H1 (cell line): ENCODE measurements at regions not wholly inside any gene's neighbourhood (a gene's known extent, or its start where the extent isn't known, plus 50 kb on each side); places are given as distances from the start of the nearest gene placed in this dataset.

Experiments used
- CTCF ChIA-PET: fragments of 300-600 bp; sonication (Branson Sonifier 250); formaldehyde crosslinking; loops from one replicate; lab custom pipeline; 2021; ENCODE audit not compliant: partially characterized antibody; lab: Charles Lee
- POLR2A ChIA-PET: fragments of 300-600 bp; sonication (Branson Sonifier 250); formaldehyde crosslinking; loops from one replicate; lab custom pipeline; 2021; ENCODE audit warnings: inconsistent platforms; ENCODE audit not compliant: partially characterized antibody; lab: Charles Lee
- DNase-seq, 2 experiments: peaks; one replicate each; pipeline versions ENCODE4 v3.0.0 to v3.0.0-alpha.2; 2010 to 2022; ENCODE audit warnings: low spot score in 2 of 2, low read depth in 1 of 2, mixed read lengths in 1 of 2
- FAIRE-seq: peaks from 2 replicates; lab custom pipeline; 2011; peaks lifted over from hg19 to GRCh38; lab: Jason Lieb, UNC
- H2AFZ ChIP-seq: 2 replicates; pipeline ENCODE4 v1.8.1; 2012; ENCODE audit warnings: low read length, inconsistent platforms
- H2AK5ac ChIP-seq: 2 replicates; pipeline ENCODE4 v1.6.1; 2013; ENCODE audit warnings: low read depth, low read length
- H2BK120ac ChIP-seq: replicated peaks from 2 replicates; pipeline ENCODE3; 2013; ENCODE audit warnings: low read depth, low read length, inconsistent platforms
- H2BK12ac ChIP-seq: 2 replicates; pipeline ENCODE4 v1.6.1; 2013; ENCODE audit warnings: low read depth, low read length
- H2BK15ac ChIP-seq: 2 replicates; pipeline ENCODE4 v1.6.1; 2013; ENCODE audit warnings: low read length
- H2BK20ac ChIP-seq: 2 replicates; pipeline ENCODE4 v1.6.1; 2013; ENCODE audit warnings: low read length
- H2BK5ac ChIP-seq: 2 replicates; pipeline ENCODE4 v1.6.1; 2013; ENCODE audit warnings: low read depth, low read length
- H3K14ac ChIP-seq: 2 replicates; pipeline ENCODE4 v1.6.1; 2013; ENCODE audit warnings: inconsistent platforms; ENCODE audit not compliant: insufficient read length
- H3K18ac ChIP-seq: 2 replicates; pipeline ENCODE4 v1.6.1; 2013; ENCODE audit warnings: low read length; ENCODE audit errors: extremely low read depth
- H3K23ac ChIP-seq: 2 replicates; pipeline ENCODE4 v1.6.1; 2013; ENCODE audit warnings: inconsistent platforms; ENCODE audit not compliant: insufficient read length
- H3K23me2 ChIP-seq: 2 replicates; pipeline ENCODE4 v1.6.1; 2013; ENCODE audit warnings: low read depth, low read length
- H3K27ac ChIP-seq: 2 replicates; pipeline ENCODE4 v1.6.1; 2011; ENCODE audit warnings: low read depth, low read length, inconsistent platforms
- H3K27me3 ChIP-seq, 4 experiments: replicated peaks in 1 of 4; 1 replicate in 1 of 4; 2 replicates in 3 of 4; pipeline versions ENCODE4 v1.6.1 to v1.8.1; 2011 to 2013; ENCODE audit warnings: low read length in 3 of 4, mild to moderate bottlenecking in 3 of 4, inconsistent platforms in 2 of 4, mixed read lengths in 2 of 4, moderate library complexity in 1 of 4; ENCODE audit not compliant: control insufficient read depth in 3 of 4, insufficient read depth in 3 of 4; ENCODE audit errors: extremely low read depth in 1 of 4
- H3K36me3 ChIP-seq, 4 experiments: 2 replicates each; pipeline versions ENCODE4 v1.6.1 to v1.8.1; 2011 to 2013; ENCODE audit warnings: mild to moderate bottlenecking in 4 of 4, low read length in 3 of 4, moderate library complexity in 2 of 4, control low read depth in 1 of 4, inconsistent platforms in 1 of 4; ENCODE audit not compliant: insufficient read depth in 4 of 4, control insufficient read depth in 2 of 4
- H3K4ac ChIP-seq: replicated peaks from 2 replicates; pipeline ENCODE3; 2013; ENCODE audit warnings: low read length, low read depth, mixed read lengths, inconsistent platforms; ENCODE audit not compliant: insufficient read length
- H3K4me1 ChIP-seq, 4 experiments: replicated peaks in 1 of 4; 1 replicate in 1 of 4; 2 replicates in 3 of 4; pipeline versions ENCODE4 v1.6.1 to v1.8.1; 2011 to 2013; ENCODE audit warnings: low read length in 3 of 4, inconsistent platforms in 2 of 4, mixed read lengths in 1 of 4; ENCODE audit not compliant: insufficient read depth in 4 of 4, control insufficient read depth in 3 of 4
- H3K4me2 ChIP-seq, 2 experiments: 2 replicates each; pipeline versions ENCODE4 v1.6.1 to v1.8.1; 2011 to 2013; ENCODE audit warnings: low read depth in 2 of 2, low read length in 2 of 2, control low read depth in 1 of 2, inconsistent platforms in 1 of 2, mild to moderate bottlenecking in 1 of 2; ENCODE audit not compliant: insufficient read depth in 1 of 2
- H3K4me3 ChIP-seq, 4 experiments: fragments of 200-600, 300-600 bp in 1 of 4; sonication (generic), shearing (Covaris generic), sonication (Bioruptor Twin) in 1 of 4; 2 replicates each; pipeline versions ENCODE4 v1.5.1 to v1.8.1; 2011 to 2016; ENCODE audit warnings: low read length in 4 of 4, low read depth in 3 of 4, control low read depth in 2 of 4, inconsistent platforms in 2 of 4, mild to moderate bottlenecking in 2 of 4, mixed read lengths in 1 of 4, moderate library complexity in 1 of 4; ENCODE audit not compliant: insufficient read depth in 2 of 4; ENCODE audit errors: extremely low read depth in 1 of 4
- H3K56ac ChIP-seq: replicated peaks from 2 replicates; pipeline ENCODE3; 2013; ENCODE audit warnings: low read depth, mild to moderate bottlenecking, mixed read lengths, low read length, inconsistent platforms; ENCODE audit not compliant: insufficient read length
- H3K79me1 ChIP-seq: 2 replicates; pipeline ENCODE4 v1.6.1; 2013; ENCODE audit warnings: low read depth, low read length, control low read depth
- H3K79me2 ChIP-seq, 2 experiments: 2 replicates each; pipeline versions ENCODE4 v1.6.1 to v1.8.1; 2012 to 2013; ENCODE audit warnings: low read length in 2 of 2, mild to moderate bottlenecking in 2 of 2, inconsistent platforms in 1 of 2; ENCODE audit not compliant: insufficient read depth in 2 of 2, control insufficient read depth in 1 of 2
- H3K9ac ChIP-seq, 4 experiments: replicated peaks in 1 of 4; 1 replicate in 1 of 4; 2 replicates in 3 of 4; pipeline versions ENCODE4 v1.6.1 to v1.8.1; 2011 to 2013; ENCODE audit warnings: low read depth in 3 of 4, low read length in 3 of 4, control low read depth in 2 of 4, mild to moderate bottlenecking in 2 of 4, moderate library complexity in 2 of 4, inconsistent platforms in 1 of 4; ENCODE audit errors: extremely low read depth in 1 of 4
- H3K9me3 ChIP-seq, 2 experiments: 2 replicates each; pipeline versions ENCODE4 v1.6.1 to v1.8.1; 2012 to 2013; ENCODE audit warnings: mild to moderate bottlenecking in 2 of 2, moderate library complexity in 2 of 2, control low read depth in 1 of 2, inconsistent platforms in 1 of 2, low read depth in 1 of 2, low read length in 1 of 2, mixed read lengths in 1 of 2; ENCODE audit not compliant: insufficient read depth in 2 of 2
- H4K20me1 ChIP-seq, 2 experiments: replicated peaks in 1 of 2; 2 replicates each; pipeline versions ENCODE3 to v1.8.1; 2011 to 2013; ENCODE audit warnings: inconsistent platforms in 2 of 2, low read length in 2 of 2, mild to moderate bottlenecking in 1 of 2; ENCODE audit not compliant: insufficient read depth in 2 of 2, control insufficient read depth in 1 of 2
- H4K5ac ChIP-seq: 2 replicates; pipeline ENCODE4 v1.6.1; 2013; ENCODE audit warnings: low read length, low read depth, mixed read lengths, inconsistent platforms; ENCODE audit not compliant: insufficient read length
- H4K8ac ChIP-seq: 2 replicates; pipeline ENCODE4 v1.8.0; 2013; ENCODE audit warnings: mild to moderate bottlenecking, moderate library complexity, low read length, inconsistent platforms; ENCODE audit not compliant: insufficient read depth; ENCODE audit errors: extremely low read depth
- H4K91ac ChIP-seq: replicated peaks from 2 replicates; pipeline ENCODE3; 2013; ENCODE audit warnings: low read length, mixed read lengths, inconsistent platforms; ENCODE audit not compliant: insufficient read length
- ATF3 ChIP-seq: IDR thresholded peaks from 2 replicates; pipeline ENCODE4 v1.6.1; 2011; ENCODE audit warnings: low read depth, mild to moderate bottlenecking, low read length; ENCODE audit not compliant: insufficient read depth
- BRCA1 ChIP-seq: IDR thresholded peaks from 2 replicates; pipeline ENCODE4 v1.6.1; 2012; ENCODE audit warnings: low read depth, low read length, improper control_type of control experiment
- CHD1 ChIP-seq: IDR thresholded peaks from 2 replicates; pipeline ENCODE4 v1.6.1; 2012; ENCODE audit warnings: low read depth, low read length, improper control_type of control experiment
- E2F6 ChIP-seq: IDR thresholded peaks from 2 replicates; pipeline ENCODE4 v1.6.1; 2012; ENCODE audit warnings: inconsistent platforms
- EZH2 ChIP-seq: fragments of 200-600 bp; sonication (generic); IDR thresholded peaks from 2 replicates; pipeline ENCODE4 v1.7.1; 2012; ENCODE audit warnings: low read depth, mild to moderate bottlenecking, moderate library complexity, low read length, inconsistent platforms; ENCODE audit not compliant: severe bottlenecking
- GABPA ChIP-seq: IDR thresholded peaks from 2 replicates; pipeline ENCODE4 v1.6.1; 2011; ENCODE audit warnings: mild to moderate bottlenecking, low read length, moderate library complexity, borderline replicate concordance; ENCODE audit not compliant: insufficient read depth
- KDM5A ChIP-seq: fragments of 200-600 bp; IDR thresholded peaks from 2 replicates; pipeline ENCODE4 v1.7.1; 2012; ENCODE audit warnings: mild to moderate bottlenecking, low read length, inconsistent platforms, mixed read lengths
- MAFK ChIP-seq: IDR thresholded peaks from 2 replicates; pipeline ENCODE4 v1.6.1; 2012; ENCODE audit warnings: low read depth, mild to moderate bottlenecking, improper control_type of control experiment, low read length
- PHF8 ChIP-seq: fragments of 200-600 bp; sonication (generic); conservative IDR thresholded peaks from 2 replicates; pipeline ENCODE4 v1.7.1; 2012; ENCODE audit warnings: low read depth, mild to moderate bottlenecking, inconsistent platforms, low read length, moderate library complexity
- POLR2AphosphoS5 ChIP-seq: IDR thresholded peaks from 2 replicates; pipeline ENCODE4 v1.6.1; 2011; ENCODE audit warnings: low read depth, low read length
- SP4 ChIP-seq: IDR thresholded peaks from 2 replicates; pipeline ENCODE4 v1.6.1; 2012; ENCODE audit warnings: low read length, inconsistent platforms
- TAF1 ChIP-seq: IDR thresholded peaks from 2 replicates; pipeline ENCODE4 v1.6.1; 2011; ENCODE audit warnings: mild to moderate bottlenecking, low read depth, low read length
- TBP ChIP-seq: IDR thresholded peaks from 2 replicates; pipeline ENCODE4 v1.6.1; 2011; ENCODE audit warnings: low read depth, low read length, improper control_type of control experiment
- WGBS, 2 experiments: shearing (Covaris generic) in 1 of 2; methylation state at CpG; one replicate each; pipeline versions ENCODE4 v1.1.6 to v1.1.7; 2013 to 2015; ENCODE audit warnings: low lambda C conversion rate in 2 of 2, mixed read lengths in 2 of 2, inconsistent platforms in 1 of 2, low coverage in 1 of 2, missing lambda C conversion rate in 1 of 2; ENCODE audit not compliant: insufficient replicate concordance in 2 of 2, insufficient coverage in 1 of 2, insufficient read length in 1 of 2; ENCODE audit errors: extremely low coverage in 1 of 2, missing lambda C conversion rate in 1 of 2; 5-methylcytosine and 5-hydroxymethylcytosine counted together

GRCh38 chr3:163547014-163547685, 1531.1 kb downstream of the SI start:
- 93% methylated on average over 3 of the region's 3 CpGs; no CpG with 5 or more reads in 1 of the 2 experiments for WGBS, 2 experiments
- no peak for TF ChIP-seq TBP
- TF ChIP-seq GABPA = no peak
- TF ChIP-seq MAFK = no peak
- no peak for TF ChIP-seq SP4
- TF ChIP-seq CHD1 = no peak
- no peak for TF ChIP-seq EZH2
- TF ChIP-seq ATF3 = no peak
- TF ChIP-seq TAF1 = no peak
- no peak for TF ChIP-seq POLR2AphosphoS5
- no peak for TF ChIP-seq E2F6
- TF ChIP-seq KDM5A = no peak
- TF ChIP-seq BRCA1 = no peak
- TF ChIP-seq PHF8 = no peak

More at GRCh38 chr3:163547014-163547685, 1531.1 kb downstream of the SI start:
- H3K36me3 ChIP-seq = no peaks in the 10 kb centered on the region
- H2AK5ac ChIP-seq = no peak overlapping the region
- no peak overlapping the region for H3K4me3 ChIP-seq
- H3K79me1 ChIP-seq = no peaks in the 10 kb centered on the region
- H3K9ac ChIP-seq = no peak overlapping the region
- no peak overlapping the region for H2BK5ac ChIP-seq
- no peaks in the 10 kb centered on the region for H3K79me2 ChIP-seq
- H2BK15ac ChIP-seq = no peak overlapping the region
- H4K5ac ChIP-seq = no peak overlapping the region
- no peak overlapping the region for H3K23ac ChIP-seq
- no peak overlapping the region for H3K14ac ChIP-seq
- H4K91ac ChIP-seq = no peak overlapping the region
- no peak overlapping the region for H3K56ac ChIP-seq
- H3K4me2 ChIP-seq = no peak overlapping the region
- no peak overlapping the region for H3K18ac ChIP-seq
- DNase-seq (no peak), FAIRE-seq (no peak)
- no peaks in the 10 kb centered on the region for H3K27me3 ChIP-seq
- ChIA-PET POLR2A (no interaction called here), CTCF (no interaction called here)
- no peak overlapping the region for H2BK12ac ChIP-seq
- H2AFZ ChIP-seq = no peak overlapping the region
- no peak overlapping the region for H2BK120ac ChIP-seq
- no peaks in the 10 kb centered on the region for H3K4me1 ChIP-seq
- H3K23me2 ChIP-seq = no peaks in the 10 kb centered on the region
- peaks cover 0 to 1% of the 10 kb centered on the region in 2 experiments for H4K20me1 ChIP-seq
- H3K9me3 ChIP-seq = no peaks in the 10 kb centered on the region; a peak in 1 of 4 replicates
- no peak overlapping the region for H4K8ac ChIP-seq
- H3K27ac ChIP-seq = no peak overlapping the region
- H2BK20ac ChIP-seq = no peak overlapping the region
- no peak overlapping the region for H3K4ac ChIP-seq
